DOHH2 (cell line): ENCODE measurements at regions not wholly inside any gene's neighbourhood (a gene's known extent, or its start where the extent isn't known, plus 50 kb on each side); places are given as distances from the start of the nearest gene placed in this dataset.

ENCODE experiments used
- H3F3A ChIP-seq: fragments of 200-600 bp; sonication (generic), shearing (Covaris generic); 2 replicates; pipeline ENCODE4 v1.6.0; 2016; ENCODE audit warnings: antibody characterized with exemption, mild to moderate bottlenecking; ENCODE audit not compliant: control insufficient read depth, insufficient read depth
- H3K27ac ChIP-seq: fragments of 200-600 bp; sonication (generic); 2 replicates; pipeline ENCODE4 v1.5.1; 2014; ENCODE audit warnings: low read depth, mild to moderate bottlenecking, low read length, moderate library complexity
- H3K27me3 ChIP-seq: fragments of 200-600 bp; sonication (generic); 2 replicates; pipeline ENCODE4 v1.6.1; 2014; ENCODE audit warnings: mild to moderate bottlenecking, low read length, mixed read lengths; ENCODE audit not compliant: control insufficient read depth
- H3K36me3 ChIP-seq: fragments of 200-600 bp; sonication (generic); 2 replicates; pipeline ENCODE4 v1.6.1; 2014; ENCODE audit warnings: mild to moderate bottlenecking, low read length, moderate library complexity, mixed read lengths; ENCODE audit not compliant: control insufficient read depth
- H3K4me1 ChIP-seq: fragments of 200-600 bp; sonication (generic); 2 replicates; pipeline ENCODE4 v1.6.1; 2014; ENCODE audit warnings: mild to moderate bottlenecking, low read length, mixed read lengths; ENCODE audit not compliant: control insufficient read depth
- H3K4me2 ChIP-seq: fragments of 200-600 bp; sonication (generic); 2 replicates; pipeline ENCODE4 v1.6.0; 2014; ENCODE audit warnings: mild to moderate bottlenecking, low read length, moderate library complexity
- H3K4me3 ChIP-seq: fragments of 200-600 bp; sonication (generic); 2 replicates; pipeline ENCODE4 v1.5.1; 2014; ENCODE audit warnings: mild to moderate bottlenecking, low read length, mixed read lengths
- H3K79me2 ChIP-seq: fragments of 200-600 bp; sonication (generic); 2 replicates; pipeline ENCODE4 v1.6.1; 2014; ENCODE audit warnings: mild to moderate bottlenecking, low read length, mixed read lengths; ENCODE audit not compliant: control insufficient read depth
- H3K9me2 ChIP-seq: fragments of 200-600 bp; sonication (generic); replicated peaks from 2 replicates; pipeline ENCODE4 v1.6.1; 2014; ENCODE audit warnings: mild to moderate bottlenecking, low read length, mixed read lengths; ENCODE audit not compliant: control insufficient read depth
- H3K9me3 ChIP-seq: fragments of 200-600 bp; sonication (generic); 2 replicates; pipeline ENCODE4 v1.6.1; 2014; ENCODE audit warnings: antibody characterized with exemption, low read length, mixed read lengths; ENCODE audit not compliant: control insufficient read depth, insufficient read depth
- H4K20me1 ChIP-seq: fragments of 200-600 bp; sonication (generic); 2 replicates; pipeline ENCODE4 v1.6.0; 2014; ENCODE audit warnings: low read depth, mild to moderate bottlenecking, antibody characterized with exemption, low read length, moderate library complexity; ENCODE audit not compliant: control insufficient read depth, insufficient read depth
- CTCF ChIP-seq: fragments of 200-600 bp; sonication (generic); IDR thresholded peaks from one replicate; pipeline ENCODE4 v1.5.1; 2014; ENCODE audit warnings: antibody characterized with exemption, mild to moderate bottlenecking, low read depth, low read length; ENCODE audit not compliant: poor library complexity, severe bottlenecking
- EZH2phosphoT487 ChIP-seq: fragments of 200-600 bp; sonication (generic); IDR thresholded peaks from 2 replicates; pipeline ENCODE4 v1.6.1; 2017; ENCODE audit warnings: borderline replicate concordance, mild to moderate bottlenecking, antibody characterized with exemption, low read length, moderate library complexity, mixed read lengths

- no peaks in the 10 kb centered on the region for H3K27me3 ChIP-seq
- TF ChIP-seq CTCF (no peak), EZH2phosphoT487 (no peak)
Observed at GRCh38 chr10:71075759-71076472, 136.5 kb upstream of the UNC5B start.

GRCh38 chr10:71076473-71077142 lies 135.8 kb upstream of the UNC5B start:
- Histone ChIP-seq H3K9me3 (no peaks in the 10 kb centered on the region), H3K36me3 (no peaks in the 10 kb centered on the region), H3K27ac (no peak overlapping the region), H3K27me3 (no peaks in the 10 kb centered on the region), H4K20me1 (no peaks in the 10 kb centered on the region), H3K9me2 (no peaks in the 10 kb centered on the region), H3K4me2 (no peak overlapping the region), H3K79me2 (no peaks in the 10 kb centered on the region), H3K4me3 (no peak overlapping the region), H3K4me1 (no peaks in the 10 kb centered on the region), H3F3A (no peaks in the 10 kb centered on the region)
- TF ChIP-seq CTCF (no peak), EZH2phosphoT487 (no peak)

More at GRCh38 chr10:71075759-71076472, 136.5 kb upstream of the UNC5B start:
- Histone ChIP-seq H3K36me3 (no peaks in the 10 kb centered on the region), H3K4me2 (no peak overlapping the region), H3K9me3 (no peaks in the 10 kb centered on the region), H3K4me3 (no peak overlapping the region), H3K79me2 (no peaks in the 10 kb centered on the region), H3K27ac (no peak overlapping the region), H4K20me1 (no peaks in the 10 kb centered on the region), H3F3A (no peaks in the 10 kb centered on the region), H3K4me1 (no peaks in the 10 kb centered on the region), H3K9me2 (no peaks in the 10 kb centered on the region)

DNA sequence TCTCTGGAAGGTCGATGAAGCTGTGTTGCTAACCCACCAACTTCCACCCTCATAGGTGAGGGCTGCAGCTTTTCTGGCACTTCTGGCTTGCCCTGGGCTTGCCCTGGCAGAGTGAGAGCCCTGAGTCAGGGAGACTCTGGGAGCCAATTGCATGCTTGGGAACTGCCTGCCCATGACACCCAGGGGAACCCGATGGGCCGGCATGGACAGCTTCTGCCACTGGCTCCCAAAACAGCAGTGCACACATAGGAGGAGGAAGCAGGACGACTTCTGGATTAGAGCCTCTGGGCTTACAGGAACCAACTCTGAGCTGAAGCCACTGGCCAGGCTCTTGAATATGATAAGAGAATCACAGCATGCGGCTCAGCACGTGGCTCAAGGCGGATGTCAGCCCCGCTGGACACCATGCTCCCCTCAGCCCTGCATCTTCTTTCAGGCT lies 135.2 kb upstream of the UNC5B start:
- no peaks in the 10 kb centered on the region for H3K4me1 ChIP-seq
- TF ChIP-seq CTCF, result no peak
- TF ChIP-seq EZH2phosphoT487, result no peak
- H3K79me2 ChIP-seq, result no peaks in the 10 kb centered on the region
- no peaks in the 10 kb centered on the region for H4K20me1 ChIP-seq
- no peaks in the 10 kb centered on the region for H3K36me3 ChIP-seq
- H3F3A ChIP-seq, result no peaks in the 10 kb centered on the region
- no peak overlapping the region for H3K4me3 ChIP-seq
- H3K27me3 ChIP-seq, result no peaks in the 10 kb centered on the region
- H3K9me2 ChIP-seq, result no peaks in the 10 kb centered on the region
- H3K4me2 ChIP-seq, result no peak overlapping the region
- H3K9me3 ChIP-seq, result no peaks in the 10 kb centered on the region
- H3K27ac ChIP-seq, result no peak overlapping the region
